ENCODE measurements at regions not wholly inside any gene's neighbourhood (a gene's known extent, or its start where the extent isn't known, plus 50 kb on each side); places are given as distances from the start of the nearest gene placed in this dataset.

DNA sequence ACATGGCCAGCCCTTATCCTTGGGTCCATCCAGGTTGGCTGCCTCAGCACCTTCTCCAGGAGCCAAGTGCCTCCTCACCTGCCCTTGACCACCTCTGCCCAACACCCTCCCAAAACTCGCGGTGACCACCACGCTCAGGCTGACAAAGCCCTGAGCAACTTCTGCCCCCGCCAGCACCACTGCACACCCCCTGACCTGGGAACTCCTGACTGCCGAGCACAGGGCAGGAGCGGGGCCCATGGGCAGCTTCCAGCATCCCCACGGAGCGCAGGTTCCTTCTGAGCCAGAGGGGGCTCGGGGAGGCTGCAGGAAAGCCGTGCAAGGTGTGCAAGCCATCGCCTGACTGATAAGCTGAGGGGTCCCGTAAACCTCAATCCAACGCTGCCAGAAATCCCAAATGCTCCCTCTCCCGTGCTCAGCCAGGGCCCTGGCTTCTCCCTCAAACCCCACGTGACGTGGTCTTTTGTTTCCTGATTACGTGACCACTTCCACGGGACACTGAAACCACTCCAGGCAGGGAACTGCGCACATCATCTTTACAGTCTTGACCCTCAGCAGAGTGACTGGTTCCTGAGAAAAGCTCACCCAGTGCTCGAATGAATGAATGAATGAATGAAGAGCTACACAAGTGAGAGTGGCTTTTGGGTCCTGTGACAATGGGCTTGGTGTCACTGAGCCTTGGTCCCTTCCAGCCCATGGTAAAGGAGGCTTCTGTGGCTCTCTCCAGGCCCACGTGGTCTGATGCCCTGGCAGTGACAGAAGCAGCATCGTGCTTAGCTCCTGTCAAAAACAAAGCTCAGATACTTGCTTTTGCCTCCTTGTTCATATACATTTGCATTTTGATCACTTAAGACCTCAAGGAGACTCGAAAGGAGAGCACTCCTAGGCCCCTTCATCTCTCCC lies 249.8 kb upstream of the PPP2R2D start:
- Histone ChIP-seq H3K4me3 (no peak overlapping the region), H3K79me2 (no peaks in the 10 kb centered on the region), H3K36me3 (replicated peaks; ENCODE audit: insufficient read depth, low read depth) (no peaks in the 10 kb centered on the region), H3K9me3 (ENCODE audit: low read depth) (no peaks in the 10 kb centered on the region), H3K9me2 (replicated peaks; ENCODE audit: insufficient read depth) (no peaks in the 10 kb centered on the region), H4K20me1 (ENCODE audit: insufficient read depth, poor library complexity, severe bottlenecking) (no peaks in the 10 kb centered on the region), H3K4me1 (ENCODE audit: insufficient read depth) (no peaks in the 10 kb centered on the region), H3K27me3 (peaks cover 12% of the 10 kb centered on the region), H3K4me2 (no peak overlapping the region), H2AFZ (no peak overlapping the region), H3K27ac (no peak overlapping the region)
- DNase-seq (ENCODE audit: low spot score) = no peak
- 83% methylated on average over 23 of the region's 23 CpGs for WGBS (ENCODE audit: low lambda C conversion rate, missing lambda C conversion rate)
- TF ChIP-seq EZH2phosphoT487 (IDR thresholded peaks at IDR 0.05; ENCODE audit: low read depth, severe bottlenecking, unreplicated experiment) = no peak
- TF ChIP-seq, protein P1, sequence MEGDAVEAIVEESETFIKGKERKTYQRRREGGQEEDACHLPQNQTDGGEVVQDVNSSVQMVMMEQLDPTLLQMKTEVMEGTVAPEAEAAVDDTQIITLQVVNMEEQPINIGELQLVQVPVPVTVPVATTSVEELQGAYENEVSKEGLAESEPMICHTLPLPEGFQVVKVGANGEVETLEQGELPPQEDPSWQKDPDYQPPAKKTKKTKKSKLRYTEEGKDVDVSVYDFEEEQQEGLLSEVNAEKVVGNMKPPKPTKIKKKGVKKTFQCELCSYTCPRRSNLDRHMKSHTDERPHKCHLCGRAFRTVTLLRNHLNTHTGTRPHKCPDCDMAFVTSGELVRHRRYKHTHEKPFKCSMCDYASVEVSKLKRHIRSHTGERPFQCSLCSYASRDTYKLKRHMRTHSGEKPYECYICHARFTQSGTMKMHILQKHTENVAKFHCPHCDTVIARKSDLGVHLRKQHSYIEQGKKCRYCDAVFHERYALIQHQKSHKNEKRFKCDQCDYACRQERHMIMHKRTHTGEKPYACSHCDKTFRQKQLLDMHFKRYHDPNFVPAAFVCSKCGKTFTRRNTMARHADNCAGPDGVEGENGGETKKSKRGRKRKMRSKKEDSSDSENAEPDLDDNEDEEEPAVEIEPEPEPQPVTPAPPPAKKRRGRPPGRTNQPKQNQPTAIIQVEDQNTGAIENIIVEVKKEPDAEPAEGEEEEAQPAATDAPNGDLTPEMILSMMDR (IDR thresholded peaks at IDR 0.05; ENCODE audit: poor library complexity) = no peak
- TF ChIP-seq EZH2 (IDR thresholded peaks at IDR 0.05; ENCODE audit: borderline replicate concordance) = no peak

- Histone ChIP-seq H2AFZ (no peak overlapping the region), H3K27me3 (peaks cover 12% of the 10 kb centered on the region), H3K9me3 (ENCODE audit: low read depth) (no peaks in the 10 kb centered on the region), H3K9me2 (replicated peaks; ENCODE audit: insufficient read depth) (no peaks in the 10 kb centered on the region), H3K36me3 (replicated peaks; ENCODE audit: insufficient read depth, low read depth) (no peaks in the 10 kb centered on the region), H3K4me3 (no peak overlapping the region), H4K20me1 (ENCODE audit: insufficient read depth, poor library complexity, severe bottlenecking) (no peaks in the 10 kb centered on the region), H3K4me2 (no peak overlapping the region), H3K79me2 (no peaks in the 10 kb centered on the region), H3K4me1 (ENCODE audit: insufficient read depth) (no peaks in the 10 kb centered on the region), H3K27ac (no peak overlapping the region)
- WGBS (ENCODE audit: low lambda C conversion rate, missing lambda C conversion rate) = 44% methylated on average over 22 of the region's 22 CpGs
- no peak for DNase-seq (ENCODE audit: low spot score)
- TF ChIP-seq EZH2 (IDR thresholded peaks at IDR 0.05; ENCODE audit: borderline replicate concordance) = no peak
- TF ChIP-seq EZH2phosphoT487 (IDR thresholded peaks at IDR 0.05; ENCODE audit: low read depth, severe bottlenecking, unreplicated experiment) = no peak
- TF ChIP-seq, protein P1 (IDR thresholded peaks at IDR 0.05; ENCODE audit: poor library complexity) = no peak
These were observed 249.0 kb upstream of the PPP2R2D start for GRCh38 chr10:131651674-131652437.

DNA sequence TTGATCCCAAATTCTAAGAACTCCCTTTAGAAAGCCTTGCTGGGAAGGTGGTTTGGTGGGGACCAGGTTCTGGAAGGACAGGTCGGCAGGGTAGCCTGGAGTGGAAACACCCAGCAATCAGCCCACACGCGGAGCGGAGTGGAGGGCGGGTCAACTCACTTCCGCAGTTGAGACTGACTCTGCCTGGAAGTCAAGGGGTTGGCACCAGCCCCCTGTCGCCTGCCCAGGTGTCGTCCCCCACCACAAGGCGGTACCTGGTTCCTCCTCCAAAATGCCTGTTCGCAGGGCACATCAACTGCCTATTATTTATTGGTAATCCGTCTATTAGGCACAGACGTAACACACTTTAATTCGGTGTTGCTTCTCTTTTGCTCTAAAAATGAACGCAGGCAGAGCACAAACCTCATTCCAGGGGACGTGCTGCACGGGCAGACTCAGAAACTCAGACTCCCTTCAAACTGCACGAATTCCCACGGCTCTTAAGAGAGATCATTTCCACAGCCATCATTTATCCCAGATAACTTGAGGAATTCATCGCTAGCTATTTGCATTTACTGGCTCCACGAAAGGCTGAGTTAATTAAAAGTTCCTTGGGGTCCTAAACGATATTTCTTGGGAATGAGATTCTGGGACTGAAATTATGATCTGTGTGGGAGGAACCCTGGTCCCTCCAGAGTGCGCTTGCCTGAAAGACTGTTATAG lies 248.2 kb upstream of the PPP2R2D start:
- H3K27me3 ChIP-seq = peaks cover 12% of the 10 kb centered on the region
- WGBS (ENCODE audit: low lambda C conversion rate, missing lambda C conversion rate) = 74% methylated on average over 22 of the region's 22 CpGs
- H4K20me1 ChIP-seq (ENCODE audit: insufficient read depth, poor library complexity, severe bottlenecking) = no peaks in the 10 kb centered on the region
- no peak for DNase-seq (ENCODE audit: low spot score)
- H3K9me2 ChIP-seq (replicated peaks; ENCODE audit: insufficient read depth) = no peaks in the 10 kb centered on the region
- no peak overlapping the region for H3K4me3 ChIP-seq
- no peaks in the 10 kb centered on the region for H3K79me2 ChIP-seq
- no peaks in the 10 kb centered on the region for H3K9me3 ChIP-seq (ENCODE audit: low read depth)
- no peak overlapping the region for H2AFZ ChIP-seq
- H3K27ac ChIP-seq = no peak overlapping the region
- TF ChIP-seq EZH2phosphoT487 (IDR thresholded peaks at IDR 0.05; ENCODE audit: low read depth, severe bottlenecking, unreplicated experiment) (no peak), EZH2 (IDR thresholded peaks at IDR 0.05; ENCODE audit: borderline replicate concordance) (no peak)
- TF ChIP-seq, protein P1 (IDR thresholded peaks at IDR 0.05; ENCODE audit: poor library complexity) = no peak
- H3K4me2 ChIP-seq = no peak overlapping the region
- no peaks in the 10 kb centered on the region for H3K36me3 ChIP-seq (replicated peaks; ENCODE audit: insufficient read depth, low read depth)
- no peaks in the 10 kb centered on the region for H3K4me1 ChIP-seq (ENCODE audit: insufficient read depth)
